ENCODE measurements at regions not wholly inside any gene's neighbourhood (a gene's known extent, or its start where the extent isn't known, plus 50 kb on each side); places are given as distances from the start of the nearest gene placed in this dataset.

GRCh38 chr10:28360175-28360574, 57.3 kb upstream of the MPP7 start:
- TF ChIP-seq CTCF (IDR thresholded peaks at IDR 0.05; ENCODE audit: borderline replicate concordance, extremely low read depth, low read length, poor library complexity, severe bottlenecking) (no peak), EZH2 (IDR thresholded peaks at IDR 0.05; ENCODE audit: borderline replicate concordance, low read depth, low read length, severe bottlenecking) (no peak)

Data from DND-41 (cell line).